ENCODE measurements at regions not wholly inside any gene's neighbourhood (a gene's known extent, or its start where the extent isn't known, plus 50 kb on each side); places are given as distances from the start of the nearest gene placed in this dataset.

- no peak overlapping the region for H3K27ac ChIP-seq
- no peaks in the 10 kb centered on the region for H3K9me3 ChIP-seq
- no peak for FAIRE-seq
- no peak for ATAC-seq
- no peak for TF ChIP-seq CTCF (IDR thresholded peaks at IDR 0.05)
- H3K4me3 ChIP-seq, result no peak overlapping the region
- no peak for DNase-seq
- intact Hi-C loops (cut with DNase I), result no loop called here
- H3K27me3 ChIP-seq, result peaks cover 0 to 3% (median 0%) of the 10 kb centered on the region in 4 donors
- no peaks in the 10 kb centered on the region for H3K4me1 ChIP-seq
- H3K36me3 ChIP-seq, result no peaks in the 10 kb centered on the region
Observed at GRCh38 chr4:110905367-110905766, 282.5 kb upstream of the PITX2 start.

GRCh38 chr4:110907801-110908313 is 285.0 kb upstream of the PITX2 start:
- FAIRE-seq (no peak), ATAC-seq (no peak), DNase-seq (no peak)
- Histone ChIP-seq H3K36me3 (no peaks in the 10 kb centered on the region), H3K9me3 (no peaks in the 10 kb centered on the region), H3K4me1 (no peaks in the 10 kb centered on the region), H3K27ac (no peak overlapping the region), H3K27me3 (no peaks in the 10 kb centered on the region), H3K4me3 (no peak overlapping the region)
- intact Hi-C loops (cut with DNase I), result no loop called here
- WGBS, 2 donors, result 66 to 78% methylated on average over 1 of the region's 1 CpG
- no peak for TF ChIP-seq CTCF (IDR thresholded peaks at IDR 0.05)

GRCh38 chr4:110914791-110915190 is 291.9 kb upstream of the PITX2 start:
- ATAC-seq, result no peak
- H3K36me3 ChIP-seq, result no peaks in the 10 kb centered on the region
- no peaks in the 10 kb centered on the region for H3K27me3 ChIP-seq
- no peak for DNase-seq
- no peaks in the 10 kb centered on the region for H3K9me3 ChIP-seq
- no peak for TF ChIP-seq CTCF (IDR thresholded peaks at IDR 0.05)
- H3K4me1 ChIP-seq, result no peaks in the 10 kb centered on the region
- 71 to 86% methylated on average over 3 of the region's 3 CpGs for WGBS, 2 donors
- H3K27ac ChIP-seq, result no peak overlapping the region
- FAIRE-seq, result no peak
- intact Hi-C loops (cut with DNase I), result no loop called here
- no peak overlapping the region for H3K4me3 ChIP-seq

GRCh38 chr4:110915301-110915700 is 292.4 kb upstream of the PITX2 start:
- intact Hi-C loops (cut with DNase I), result no loop called here
- DNase-seq (no peak), FAIRE-seq (no peak), ATAC-seq (no peak)
- H3K27ac ChIP-seq, result no peak overlapping the region
- no peaks in the 10 kb centered on the region for H3K4me1 ChIP-seq
- no peaks in the 10 kb centered on the region for H3K27me3 ChIP-seq
- WGBS, 2 donors, result 47 to 52% methylated on average over 3 of the region's 3 CpGs
- no peak overlapping the region for H3K4me3 ChIP-seq
- H3K36me3 ChIP-seq, result no peaks in the 10 kb centered on the region
- TF ChIP-seq CTCF (IDR thresholded peaks at IDR 0.05), result no peak
- H3K9me3 ChIP-seq, result no peaks in the 10 kb centered on the region

GRCh38 chr4:110916505-110916904 is 293.6 kb upstream of the PITX2 start:
- intact Hi-C loops (cut with DNase I), result no loop called here
- DNase-seq (no peak), FAIRE-seq (no peak), ATAC-seq (no peak)
- no peaks in the 10 kb centered on the region for H3K36me3 ChIP-seq
- 61 to 62% methylated on average over 2 of the region's 2 CpGs for WGBS, 2 donors
- H3K4me1 ChIP-seq, result no peaks in the 10 kb centered on the region
- H3K4me3 ChIP-seq, result no peak overlapping the region
- no peaks in the 10 kb centered on the region for H3K9me3 ChIP-seq
- no peak overlapping the region for H3K27ac ChIP-seq
- no peaks in the 10 kb centered on the region for H3K27me3 ChIP-seq
- TF ChIP-seq CTCF (IDR thresholded peaks at IDR 0.05), result no peak
